22Rv1 (cell line): ENCODE measurements at regions not wholly inside any gene's neighbourhood (a gene's known extent, or its start where the extent isn't known, plus 50 kb on each side); places are given as distances from the start of the nearest gene placed in this dataset.

ENCODE experiments used
- ZFX ChIP-seq: fragments of 450-650 bp; IDR thresholded peaks from 2 replicates; pipeline ENCODE4 v1.6.1; 2017; ENCODE audit warnings: antibody characterized with exemption, borderline replicate concordance
- TF ChIP-seq, protein P1 (sequence below): fragments of 450-650 bp; IDR thresholded peaks from 2 replicates; pipeline ENCODE4 v1.5.1; 2017; ENCODE audit warnings: mild to moderate bottlenecking

GRCh38 chr10:36036137-36036536 lies 394.0 kb upstream of the FZD8 start:
- TF ChIP-seq, protein P1, sequence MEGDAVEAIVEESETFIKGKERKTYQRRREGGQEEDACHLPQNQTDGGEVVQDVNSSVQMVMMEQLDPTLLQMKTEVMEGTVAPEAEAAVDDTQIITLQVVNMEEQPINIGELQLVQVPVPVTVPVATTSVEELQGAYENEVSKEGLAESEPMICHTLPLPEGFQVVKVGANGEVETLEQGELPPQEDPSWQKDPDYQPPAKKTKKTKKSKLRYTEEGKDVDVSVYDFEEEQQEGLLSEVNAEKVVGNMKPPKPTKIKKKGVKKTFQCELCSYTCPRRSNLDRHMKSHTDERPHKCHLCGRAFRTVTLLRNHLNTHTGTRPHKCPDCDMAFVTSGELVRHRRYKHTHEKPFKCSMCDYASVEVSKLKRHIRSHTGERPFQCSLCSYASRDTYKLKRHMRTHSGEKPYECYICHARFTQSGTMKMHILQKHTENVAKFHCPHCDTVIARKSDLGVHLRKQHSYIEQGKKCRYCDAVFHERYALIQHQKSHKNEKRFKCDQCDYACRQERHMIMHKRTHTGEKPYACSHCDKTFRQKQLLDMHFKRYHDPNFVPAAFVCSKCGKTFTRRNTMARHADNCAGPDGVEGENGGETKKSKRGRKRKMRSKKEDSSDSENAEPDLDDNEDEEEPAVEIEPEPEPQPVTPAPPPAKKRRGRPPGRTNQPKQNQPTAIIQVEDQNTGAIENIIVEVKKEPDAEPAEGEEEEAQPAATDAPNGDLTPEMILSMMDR = no peak
- TF ChIP-seq ZFX = no peak
